ENCODE measurements at regions not wholly inside any gene's neighbourhood (a gene's known extent, or its start where the extent isn't known, plus 50 kb on each side); places are given as distances from the start of the nearest gene placed in this dataset.

GRCh38 chr9:99750526-99750925 is 71.2 kb upstream of the NR4A3 start:
- no peaks in the 10 kb centered on the region for H3K36me3 ChIP-seq (ENCODE audit: control insufficient read depth, insufficient read depth, low read length)
- no peak overlapping the region for H3K9ac ChIP-seq (ENCODE audit: low read length)
- no peak overlapping the region for H3K4me3 ChIP-seq (ENCODE audit: low read length)
- H3K9me3 ChIP-seq (ENCODE audit: control insufficient read depth, low read length), result no peaks in the 10 kb centered on the region
- H3K4me1 ChIP-seq (ENCODE audit: control insufficient read depth, insufficient read depth, low read length), result no peaks in the 10 kb centered on the region
- H3K27me3 ChIP-seq (ENCODE audit: control insufficient read depth, insufficient read depth, low read length), result no peaks in the 10 kb centered on the region

- Histone ChIP-seq H3K9me3 (ENCODE audit: control insufficient read depth, low read length) (no peaks in the 10 kb centered on the region), H3K4me1 (ENCODE audit: control insufficient read depth, insufficient read depth, low read length) (no peaks in the 10 kb centered on the region), H3K9ac (ENCODE audit: low read length) (no peak overlapping the region), H3K36me3 (ENCODE audit: control insufficient read depth, insufficient read depth, low read length) (no peaks in the 10 kb centered on the region), H3K27me3 (ENCODE audit: control insufficient read depth, insufficient read depth, low read length) (no peaks in the 10 kb centered on the region), H3K4me3 (ENCODE audit: low read length) (no peak overlapping the region)
Measured at GRCh38 chr9:99752417-99753109, 69.1 kb upstream of the NR4A3 start.

GRCh38 chr9:99753436-99753835 is 68.2 kb upstream of the NR4A3 start:
- Histone ChIP-seq H3K4me3 (ENCODE audit: low read length) (no peak overlapping the region), H3K9ac (ENCODE audit: low read length) (no peak overlapping the region), H3K27me3 (ENCODE audit: control insufficient read depth, insufficient read depth, low read length) (no peaks in the 10 kb centered on the region), H3K36me3 (ENCODE audit: control insufficient read depth, insufficient read depth, low read length) (no peaks in the 10 kb centered on the region), H3K9me3 (ENCODE audit: control insufficient read depth, low read length) (no peaks in the 10 kb centered on the region), H3K4me1 (ENCODE audit: control insufficient read depth, insufficient read depth, low read length) (no peaks in the 10 kb centered on the region)

- H3K4me1 ChIP-seq (ENCODE audit: control insufficient read depth, insufficient read depth, low read length), result peaks cover 5% of the 10 kb centered on the region
- no peaks in the 10 kb centered on the region for H3K36me3 ChIP-seq (ENCODE audit: control insufficient read depth, insufficient read depth, low read length)
- no peak overlapping the region for H3K9ac ChIP-seq (ENCODE audit: low read length)
- H3K9me3 ChIP-seq (ENCODE audit: control insufficient read depth, low read length), result no peaks in the 10 kb centered on the region
- no peak overlapping the region for H3K4me3 ChIP-seq (ENCODE audit: low read length)
- no peaks in the 10 kb centered on the region for H3K27me3 ChIP-seq (ENCODE audit: control insufficient read depth, insufficient read depth, low read length)
Measured at GRCh38 chr9:99760421-99760820, 61.3 kb upstream of the NR4A3 start.

- H3K4me1 ChIP-seq (ENCODE audit: control insufficient read depth, insufficient read depth, low read length), result peaks cover 5% of the 10 kb centered on the region
- H3K4me3 ChIP-seq (ENCODE audit: low read length), result no peak overlapping the region
- no peaks in the 10 kb centered on the region for H3K36me3 ChIP-seq (ENCODE audit: control insufficient read depth, insufficient read depth, low read length)
- H3K9ac ChIP-seq (ENCODE audit: low read length), result peak overlapping the region; percentile 5
- H3K27me3 ChIP-seq (ENCODE audit: control insufficient read depth, insufficient read depth, low read length), result no peaks in the 10 kb centered on the region
- no peaks in the 10 kb centered on the region for H3K9me3 ChIP-seq (ENCODE audit: control insufficient read depth, low read length)
Measured at GRCh38 chr9:99762470-99762869, 59.2 kb upstream of the NR4A3 start.

Data from mucosa of stomach (tissue), 1 donor.